Ascending aorta (tissue), 2 donors: ENCODE measurements at regions not wholly inside any gene's neighbourhood (a gene's known extent, or its start where the extent isn't known, plus 50 kb on each side); places are given as distances from the start of the nearest gene placed in this dataset.

Experiments
- DNase-seq, 2 donors: peaks; one replicate each; pipeline ENCODE4 v3.0.0-alpha.2; 2019; ENCODE audit warnings: low spot score in 2 of 2
- H3K27ac ChIP-seq, 2 donors: fragments of 200-600 bp; sonication (generic); one replicate each; pipeline ENCODE4 v1.5.1; 2016 to 2017; ENCODE audit warnings: mild to moderate bottlenecking in 1 of 2
- H3K27me3 ChIP-seq: fragments of 200-600 bp; sonication (generic); one replicate; pipeline ENCODE4 v1.5.1; 2017
- H3K36me3 ChIP-seq, 2 donors: fragments of 200-600 bp; sonication (generic); one replicate each; pipeline ENCODE4 v1.5.1; 2016
- H3K4me1 ChIP-seq, 2 donors: fragments of 200-600 bp; sonication (generic); one replicate each; pipeline ENCODE4 v1.5.1; 2016 to 2017; ENCODE audit warnings: mild to moderate bottlenecking in 1 of 2
- H3K4me3 ChIP-seq, 2 donors: fragments of 200-600 bp; sonication (generic); one replicate each; pipeline ENCODE4 v1.5.1; 2016 to 2017; ENCODE audit warnings: mild to moderate bottlenecking in 1 of 2
- H3K9me3 ChIP-seq, 2 donors: fragments of 200-600 bp; sonication (generic); one replicate each; pipeline ENCODE4 v1.5.1; 2016
- intact Hi-C: fragments of 100-400 bp; cut with DNase I; formaldehyde crosslinking; loops from one replicate; pipeline ENCODE4 v1.15.1; 2023
- TF ChIP-seq, protein P1 (sequence below), 3 experiments: fragments of 200-600 bp in 2 of 3; fragments of 450-650 bp in 1 of 3; sonication (generic) in 2 of 3; IDR thresholded peaks; one replicate each; pipeline ENCODE4 v1.5.1; 2016 to 2019; ENCODE audit warnings: antibody characterized with exemption in 3 of 3, mild to moderate bottlenecking in 1 of 3, moderate library complexity in 1 of 3

DNA sequence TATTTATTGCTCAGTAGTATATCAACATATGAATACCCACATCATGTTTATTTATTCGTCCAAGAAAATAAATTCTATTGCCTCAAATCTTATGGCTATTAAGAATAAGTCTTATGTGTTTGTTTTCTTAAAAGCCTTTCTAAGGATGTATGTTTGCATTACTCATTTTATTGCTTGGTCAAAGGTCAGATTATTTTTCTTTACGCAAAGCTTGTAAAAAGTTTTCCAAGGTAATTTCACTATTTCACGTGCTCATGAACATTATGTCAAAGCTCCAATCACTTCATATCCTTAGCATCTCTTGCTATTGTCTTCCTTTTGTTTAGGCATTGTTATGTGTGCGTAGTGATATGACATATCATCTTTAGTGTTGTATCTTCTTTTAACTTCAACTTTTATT is 258.5 kb upstream of the FSTL5 start:
- no peaks in the 10 kb centered on the region for H3K27me3 ChIP-seq
- intact Hi-C loops, result no loop called here
- no peak for DNase-seq
- H3K4me1 ChIP-seq, result no peaks in the 10 kb centered on the region
- TF ChIP-seq, protein P1, sequence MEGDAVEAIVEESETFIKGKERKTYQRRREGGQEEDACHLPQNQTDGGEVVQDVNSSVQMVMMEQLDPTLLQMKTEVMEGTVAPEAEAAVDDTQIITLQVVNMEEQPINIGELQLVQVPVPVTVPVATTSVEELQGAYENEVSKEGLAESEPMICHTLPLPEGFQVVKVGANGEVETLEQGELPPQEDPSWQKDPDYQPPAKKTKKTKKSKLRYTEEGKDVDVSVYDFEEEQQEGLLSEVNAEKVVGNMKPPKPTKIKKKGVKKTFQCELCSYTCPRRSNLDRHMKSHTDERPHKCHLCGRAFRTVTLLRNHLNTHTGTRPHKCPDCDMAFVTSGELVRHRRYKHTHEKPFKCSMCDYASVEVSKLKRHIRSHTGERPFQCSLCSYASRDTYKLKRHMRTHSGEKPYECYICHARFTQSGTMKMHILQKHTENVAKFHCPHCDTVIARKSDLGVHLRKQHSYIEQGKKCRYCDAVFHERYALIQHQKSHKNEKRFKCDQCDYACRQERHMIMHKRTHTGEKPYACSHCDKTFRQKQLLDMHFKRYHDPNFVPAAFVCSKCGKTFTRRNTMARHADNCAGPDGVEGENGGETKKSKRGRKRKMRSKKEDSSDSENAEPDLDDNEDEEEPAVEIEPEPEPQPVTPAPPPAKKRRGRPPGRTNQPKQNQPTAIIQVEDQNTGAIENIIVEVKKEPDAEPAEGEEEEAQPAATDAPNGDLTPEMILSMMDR (IDR thresholded peaks at IDR 0.05), result no peak
- H3K36me3 ChIP-seq, result no peaks in the 10 kb centered on the region
- no peak overlapping the region for H3K27ac ChIP-seq
- H3K4me3 ChIP-seq, result no peak overlapping the region
- H3K9me3 ChIP-seq, result no peaks in the 10 kb centered on the region

DNA sequence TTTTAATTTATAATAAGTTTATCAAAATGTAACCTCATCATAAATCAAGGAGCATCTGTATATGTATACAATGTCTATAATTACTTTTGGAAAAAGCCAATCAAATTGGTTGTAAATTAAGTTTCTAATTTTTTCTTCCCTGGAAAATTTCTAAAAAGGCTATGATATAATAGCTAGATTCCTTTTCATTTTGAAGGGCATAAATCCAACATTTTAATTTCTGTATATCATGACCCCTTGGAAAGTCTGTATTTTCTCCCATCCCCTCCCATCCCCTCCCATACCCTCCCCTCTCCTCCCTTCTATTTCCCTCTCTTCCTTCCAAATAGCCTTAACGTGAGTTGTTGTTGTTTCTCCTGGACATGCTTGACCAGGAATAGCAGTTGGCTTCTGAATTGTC is 247.1 kb upstream of the FSTL5 start:
- intact Hi-C loops, result no loop called here
- Histone ChIP-seq H3K4me3 (no peak overlapping the region), H3K9me3 (no peaks in the 10 kb centered on the region), H3K4me1 (no peaks in the 10 kb centered on the region), H3K27ac (no peak overlapping the region), H3K36me3 (no peaks in the 10 kb centered on the region), H3K27me3 (no peaks in the 10 kb centered on the region)
- no peak for DNase-seq
- TF ChIP-seq, protein P1 (IDR thresholded peaks at IDR 0.05), result no peak

DNA sequence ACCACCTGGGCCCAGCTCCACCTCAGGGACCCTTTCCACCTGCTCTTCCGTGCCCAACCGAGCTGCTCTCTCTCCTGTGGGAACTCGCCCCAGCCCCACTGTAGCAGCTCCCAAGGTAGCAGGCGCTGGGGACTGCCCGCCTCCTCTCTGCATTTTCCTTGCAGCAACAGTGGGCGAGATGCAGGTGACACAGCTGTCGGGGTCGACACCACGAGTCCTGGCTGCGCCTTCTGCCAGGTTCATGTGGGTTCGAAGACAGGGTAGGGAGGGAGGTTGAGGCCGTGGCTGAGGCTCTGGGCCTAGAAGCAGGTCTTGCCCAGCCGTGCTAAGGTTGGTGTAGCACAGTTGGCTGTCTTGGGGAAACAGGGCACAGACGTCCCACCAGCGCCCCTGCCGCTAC is 245.2 kb upstream of the FSTL5 start:
- DNase-seq, result no peak
- no peak overlapping the region for H3K27ac ChIP-seq
- H3K9me3 ChIP-seq, result no peaks in the 10 kb centered on the region
- intact Hi-C loops, result no loop called here
- TF ChIP-seq, protein P1 (IDR thresholded peaks at IDR 0.05), result no peak
- no peaks in the 10 kb centered on the region for H3K4me1 ChIP-seq
- no peaks in the 10 kb centered on the region for H3K36me3 ChIP-seq
- H3K27me3 ChIP-seq, result no peaks in the 10 kb centered on the region
- H3K4me3 ChIP-seq, result no peak overlapping the region

DNA sequence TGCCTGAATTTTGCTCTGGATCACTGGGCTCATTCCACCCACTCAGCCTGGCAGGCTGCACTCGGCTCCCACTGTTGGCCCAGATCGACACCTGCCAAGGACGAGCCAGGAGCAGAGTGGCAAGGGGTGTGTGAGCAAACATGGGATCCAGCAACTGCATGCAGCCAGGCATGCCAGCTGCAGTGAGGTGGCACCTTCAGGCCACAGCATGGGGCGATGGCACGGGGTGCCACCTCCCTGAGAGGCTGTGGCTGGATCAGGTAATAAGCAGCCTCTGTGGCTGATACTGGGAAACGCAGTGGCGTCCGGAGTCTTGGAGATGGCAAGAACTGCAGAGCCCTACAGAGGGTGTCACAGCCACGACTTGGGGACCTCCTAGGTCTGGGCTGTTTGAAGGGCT is 244.5 kb upstream of the FSTL5 start:
- TF ChIP-seq, protein P1 (IDR thresholded peaks at IDR 0.05), result no peak
- Histone ChIP-seq H3K36me3 (no peaks in the 10 kb centered on the region), H3K4me3 (no peak overlapping the region), H3K27me3 (no peaks in the 10 kb centered on the region), H3K4me1 (no peaks in the 10 kb centered on the region), H3K9me3 (no peaks in the 10 kb centered on the region), H3K27ac (no peak overlapping the region)
- intact Hi-C loops, result no loop called here
- DNase-seq, result no peak

DNA sequence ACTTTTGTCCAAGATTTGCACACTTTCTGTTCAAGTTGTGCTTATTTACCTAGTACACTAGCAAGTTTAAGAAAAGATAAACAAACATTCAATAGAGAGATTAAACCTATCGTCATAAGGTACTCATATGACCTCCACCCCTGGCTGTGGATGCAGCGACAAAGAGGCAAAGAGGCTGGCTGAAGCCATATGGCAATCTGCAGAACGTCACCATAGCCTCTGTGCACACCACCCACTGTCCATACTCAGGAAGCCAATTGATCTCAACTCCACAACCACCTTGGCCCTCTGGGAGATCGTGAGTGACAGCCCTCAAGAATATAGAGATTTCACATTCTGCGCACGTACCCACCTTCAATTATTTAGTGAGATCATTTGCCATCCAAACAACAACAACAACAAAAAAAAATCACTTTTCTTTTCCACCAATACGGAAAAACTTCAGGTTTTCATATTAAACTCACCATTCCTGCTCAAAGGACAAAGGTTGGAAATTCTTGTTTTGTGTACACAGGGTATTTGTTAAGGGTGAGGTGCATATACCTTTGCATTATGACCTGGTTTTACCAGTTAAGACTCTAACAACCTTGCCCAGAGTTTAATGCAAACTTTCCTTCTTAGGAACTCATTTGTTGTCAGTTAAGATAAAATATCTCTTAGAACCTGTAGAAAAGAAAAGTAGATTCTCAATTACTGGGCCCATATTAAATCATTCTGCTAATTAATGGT is 243.0 kb upstream of the FSTL5 start:
- intact Hi-C loops, result no loop called here
- no peak overlapping the region for H3K27ac ChIP-seq
- no peak overlapping the region for H3K4me3 ChIP-seq
- H3K4me1 ChIP-seq, result no peaks in the 10 kb centered on the region
- no peak for DNase-seq
- H3K9me3 ChIP-seq, result no peaks in the 10 kb centered on the region
- TF ChIP-seq, protein P1 (IDR thresholded peaks at IDR 0.05), result no peak
- H3K36me3 ChIP-seq, result no peaks in the 10 kb centered on the region
- H3K27me3 ChIP-seq, result no peaks in the 10 kb centered on the region

DNA sequence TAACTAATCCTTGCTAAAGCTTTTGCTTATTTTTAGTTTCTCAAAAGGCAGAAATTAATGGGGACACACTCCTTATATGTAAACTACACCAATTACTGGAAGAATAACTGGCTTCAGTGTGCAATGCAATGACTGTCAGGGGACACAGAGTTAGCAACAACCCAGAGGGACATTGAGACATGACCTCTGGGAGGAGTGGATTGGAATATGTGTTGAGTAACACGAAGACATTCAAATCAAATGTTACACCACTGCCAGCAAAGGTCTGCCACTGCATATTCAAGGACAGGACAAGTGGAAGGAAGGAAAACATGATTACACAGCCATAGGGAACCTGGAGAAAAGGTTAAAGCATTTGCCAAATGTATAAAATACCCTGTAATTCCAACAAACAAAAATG is 240.1 kb upstream of the FSTL5 start:
- intact Hi-C loops, result no loop called here

More for the DNA sequence above, 240.1 kb upstream of the FSTL5 start:
- Histone ChIP-seq H3K4me3 (no peak overlapping the region), H3K36me3 (no peaks in the 10 kb centered on the region), H3K9me3 (no peaks in the 10 kb centered on the region), H3K27ac (no peak overlapping the region), H3K4me1 (no peaks in the 10 kb centered on the region), H3K27me3 (no peaks in the 10 kb centered on the region)
- TF ChIP-seq, protein P1 (IDR thresholded peaks at IDR 0.05), result no peak
- no peak for DNase-seq
